ENCODE measurements at regions not wholly inside any gene's neighbourhood (a gene's known extent, or its start where the extent isn't known, plus 50 kb on each side); places are given as distances from the start of the nearest gene placed in this dataset.

GRCh38 chr2:4415810-4416413, 712.5 kb downstream of the DCDC2C start:
- TF ChIP-seq CTCF (IDR thresholded peaks at IDR 0.05): no peak
- TF ChIP-seq POLR2A (IDR thresholded peaks at IDR 0.05): no peak
